Aorta (tissue), 5 donors: ENCODE measurements at regions not wholly inside any gene's neighbourhood (a gene's known extent, or its start where the extent isn't known, plus 50 kb on each side); places are given as distances from the start of the nearest gene placed in this dataset.

Source experiments
- ATAC-seq: fragments of 200-7000 bp; cut with Tn5 transposase; one replicate; pipeline ENCODE4 v1.9.1; 2022; ENCODE audit warnings: moderate library complexity; ENCODE audit not compliant: low FRiP score
- DNase-seq, 2 donors: peaks; one replicate each; pipeline ENCODE4 v3.0.0-alpha.2; 2020
- H3K27ac ChIP-seq, 2 donors: one replicate each; pipeline ENCODE4 v1.5.1; 2013; ENCODE audit warnings: low read length in 2 of 2, mild to moderate bottlenecking in 2 of 2, moderate library complexity in 2 of 2, control low read depth in 1 of 2, inconsistent platforms in 1 of 2, low read depth in 1 of 2
- H3K27me3 ChIP-seq, 2 donors: one replicate each; pipeline ENCODE4 v1.6.1; 2013; ENCODE audit warnings: control low read depth in 1 of 2, low read length in 1 of 2, mild to moderate bottlenecking in 1 of 2, moderate library complexity in 1 of 2; ENCODE audit not compliant: insufficient read depth in 2 of 2, control insufficient read depth in 1 of 2
- H3K36me3 ChIP-seq, 2 donors: one replicate each; pipeline ENCODE4 v1.6.1; 2013; ENCODE audit warnings: control low read depth in 1 of 2, low read length in 1 of 2, mild to moderate bottlenecking in 1 of 2; ENCODE audit not compliant: insufficient read depth in 2 of 2, control insufficient read depth in 1 of 2
- H3K4me1 ChIP-seq, 2 donors: one replicate each; pipeline ENCODE4 v1.6.1; 2013; ENCODE audit warnings: low read length in 2 of 2, control low read depth in 1 of 2, mild to moderate bottlenecking in 1 of 2, moderate library complexity in 1 of 2; ENCODE audit not compliant: insufficient read depth in 2 of 2, control insufficient read depth in 1 of 2
- H3K4me3 ChIP-seq, 2 donors: one replicate each; pipeline ENCODE4 v1.5.1; 2013; ENCODE audit warnings: low read length in 2 of 2, control low read depth in 1 of 2, mild to moderate bottlenecking in 1 of 2
- H3K9me3 ChIP-seq: one replicate; pipeline ENCODE4 v1.6.1; 2013; ENCODE audit warnings: mild to moderate bottlenecking, low read length; ENCODE audit not compliant: control insufficient read depth
- WGBS, 2 donors: extraction: QIAGEN DNeasy Blood & Tissue Kit; methylation state at CpG; one replicate each; pipeline ENCODE4 v1.1.7; 2013; 5-methylcytosine and 5-hydroxymethylcytosine counted together
- intact Hi-C, 2 donors: fragments of 100-400 bp; cut with DNase I; formaldehyde crosslinking; loops; one replicate each; pipeline versions ENCODE4 v1.14.2 to v1.15.0; 2022
- donor health status: healthy with polysubstance abuse.
- donor health status: Bipolar disorder and iron deficiency.
- donor health status: DM: no; HTN: no; CAD: no.
- donor health status: DM: no; HTN: no; CAD: no.
- donor health status: DM: yes; HTN: yes; CAD: no.

DNA sequence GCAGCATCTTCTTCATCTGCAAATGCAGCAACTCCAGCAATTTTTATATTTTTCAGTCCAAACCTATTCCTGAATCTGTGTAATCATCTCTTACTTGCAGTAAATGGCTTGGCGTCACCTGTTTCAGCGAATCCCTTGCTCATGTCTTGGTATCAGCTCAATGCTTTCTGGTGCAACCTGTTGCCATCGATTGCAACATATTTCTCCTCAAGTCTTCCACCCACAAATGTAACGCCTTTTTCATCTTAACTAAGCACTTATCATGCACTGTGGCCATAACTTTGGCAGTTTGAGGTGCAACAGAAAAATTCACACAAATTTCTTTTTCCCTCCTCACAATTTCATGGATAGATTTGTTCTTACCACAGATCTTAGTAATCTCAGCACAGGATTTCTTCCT, 168.3 kb downstream of the HERPUD2 start:
- DNase-seq: no peak
- Histone ChIP-seq H3K27ac (no peak overlapping the region), H3K36me3 (no peaks in the 10 kb centered on the region), H3K9me3 (no peaks in the 10 kb centered on the region), H3K4me3 (no peak overlapping the region), H3K27me3 (peaks cover 0 to 2% of the 10 kb centered on the region in 2 donors), H3K4me1 (no peaks in the 10 kb centered on the region)
- intact Hi-C loops: loop anchor here in 1 of 2 donors (10.0 kb wide), 1 partner anchor 702 kb away; no protein-coding TSS in a partner anchor
- WGBS, 2 donors: 67 to 75% methylated on average over 4 of the region's 4 CpGs
- ATAC-seq: no peak

DNA sequence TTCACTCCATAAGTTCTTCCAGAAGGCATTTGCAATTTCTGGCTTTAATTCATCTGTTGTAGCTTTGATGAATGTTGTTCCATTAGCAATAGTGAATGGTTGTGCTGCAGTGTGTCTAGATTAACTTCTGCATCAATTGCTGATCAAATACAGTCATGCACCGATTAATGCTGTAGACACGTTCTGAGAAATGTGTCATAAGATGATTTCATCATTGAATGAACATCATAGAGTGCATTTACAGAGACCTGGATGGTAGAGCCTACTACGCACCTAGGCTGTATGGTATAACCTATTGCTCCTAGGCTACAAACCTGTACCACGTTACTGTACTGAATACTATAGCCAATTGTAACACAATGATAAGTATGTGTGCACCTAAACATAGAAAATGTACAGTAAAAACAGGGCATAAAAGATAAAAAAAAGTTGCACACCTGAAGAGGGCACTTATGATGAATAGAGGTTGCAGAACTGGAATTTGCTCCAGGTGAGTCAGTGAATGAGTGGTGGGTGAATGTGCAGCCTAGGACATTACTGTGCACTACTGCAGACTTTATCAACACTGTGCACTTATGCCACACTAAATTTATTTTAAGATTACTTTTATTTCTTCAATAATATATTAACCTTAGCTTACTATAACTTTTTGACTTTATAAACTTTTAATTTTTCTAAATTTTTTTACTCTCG, 170.7 kb downstream of the HERPUD2 start:
- peaks cover 0 to 2% of the 10 kb centered on the region in 2 donors for H3K27me3 ChIP-seq
- 84% methylated on average over 5 of the region's 5 CpGs for WGBS, 2 donors
- no peaks in the 10 kb centered on the region for H3K4me1 ChIP-seq
- no peak for DNase-seq
- H3K9me3 ChIP-seq: no peaks in the 10 kb centered on the region
- no peak overlapping the region for H3K4me3 ChIP-seq
- H3K27ac ChIP-seq: no peak overlapping the region
- intact Hi-C loops: loop anchor here in 1 of 2 donors (10.0 kb wide), 1 partner anchor 699 kb away; no protein-coding TSS in a partner anchor
- ATAC-seq: no peak
- no peaks in the 10 kb centered on the region for H3K36me3 ChIP-seq

- H3K4me1 ChIP-seq: no peaks in the 10 kb centered on the region
- no peak for ATAC-seq
- DNase-seq: no peak
- no peak overlapping the region for H3K4me3 ChIP-seq
- H3K9me3 ChIP-seq: no peaks in the 10 kb centered on the region
- intact Hi-C loops: loop anchor here in 1 of 2 donors (10.0 kb wide), 1 partner anchor 698 kb away; no protein-coding TSS in a partner anchor
- 87 to 89% methylated on average over 7 of the region's 7 CpGs for WGBS, 2 donors
- no peak overlapping the region for H3K27ac ChIP-seq
- H3K27me3 ChIP-seq: peaks cover 0 to 2% of the 10 kb centered on the region in 2 donors
- no peaks in the 10 kb centered on the region for H3K36me3 ChIP-seq
Measured at GRCh38 chr7:35523292-35523691, 171.6 kb downstream of the HERPUD2 start.

DNA sequence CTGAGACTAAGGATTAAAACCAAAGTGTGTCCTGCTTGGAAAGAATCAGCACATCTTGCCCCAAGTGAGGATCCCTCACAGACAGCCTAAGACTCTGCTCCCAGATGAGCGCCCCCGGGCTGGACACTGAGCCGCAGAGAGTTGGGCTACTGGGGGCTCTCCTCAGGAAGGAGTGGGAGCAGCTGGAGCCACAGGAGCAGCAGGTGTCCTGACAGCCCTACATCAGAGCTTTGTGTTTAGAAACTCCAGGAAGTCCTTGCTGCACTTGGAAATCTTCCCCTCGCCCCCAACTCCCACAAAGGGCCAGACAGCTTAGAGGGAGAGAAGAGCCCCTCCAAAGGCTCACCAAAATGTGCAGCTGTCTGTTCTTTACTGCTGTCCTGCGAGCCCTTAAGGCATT, 172.2 kb downstream of the HERPUD2 start:
- Histone ChIP-seq H3K27me3 (peaks cover 0 to 2% of the 10 kb centered on the region in 2 donors), H3K36me3 (no peaks in the 10 kb centered on the region), H3K4me1 (no peaks in the 10 kb centered on the region), H3K4me3 (no peak overlapping the region), H3K9me3 (no peaks in the 10 kb centered on the region), H3K27ac (no peak overlapping the region)
- ATAC-seq (no peak), DNase-seq (no peak)
- intact Hi-C loops: loop anchor here in 1 of 2 donors (10.0 kb wide), 1 partner anchor 698 kb away; no protein-coding TSS in a partner anchor
- WGBS, 2 donors: 30 to 35% methylated on average over 5 of the region's 5 CpGs

DNA sequence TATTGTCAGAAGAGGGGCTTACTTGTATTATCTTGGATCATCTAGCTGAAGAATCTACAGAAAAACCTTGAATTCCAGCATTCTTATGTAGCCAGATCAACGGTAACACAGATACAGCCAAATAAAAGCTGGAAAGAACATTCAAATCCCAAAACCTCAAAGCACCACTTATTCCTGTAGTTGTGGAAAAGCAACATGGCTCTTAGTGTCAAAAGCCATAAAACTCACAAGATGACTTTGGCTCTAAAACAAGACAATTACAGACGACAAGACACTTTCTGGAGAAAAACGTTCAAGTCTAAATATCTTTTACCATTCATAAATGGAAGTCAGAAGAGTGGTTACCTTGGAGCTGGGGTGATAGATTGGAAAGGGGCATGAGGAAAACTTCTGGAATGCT, 173.0 kb downstream of the HERPUD2 start:
- H3K9me3 ChIP-seq: no peaks in the 10 kb centered on the region
- H3K27me3 ChIP-seq: peaks cover 0 to 2% of the 10 kb centered on the region in 2 donors
- 16 to 33% methylated on average over 3 of the region's 3 CpGs for WGBS, 2 donors
- H3K4me3 ChIP-seq: no peak overlapping the region
- no peaks in the 10 kb centered on the region for H3K4me1 ChIP-seq
- intact Hi-C loops: loop anchor here in 1 of 2 donors (10.0 kb wide), 1 partner anchor 697 kb away; no protein-coding TSS in a partner anchor
- no peaks in the 10 kb centered on the region for H3K36me3 ChIP-seq
- DNase-seq: no peak
- H3K27ac ChIP-seq: no peak overlapping the region
- ATAC-seq: no peak

DNA sequence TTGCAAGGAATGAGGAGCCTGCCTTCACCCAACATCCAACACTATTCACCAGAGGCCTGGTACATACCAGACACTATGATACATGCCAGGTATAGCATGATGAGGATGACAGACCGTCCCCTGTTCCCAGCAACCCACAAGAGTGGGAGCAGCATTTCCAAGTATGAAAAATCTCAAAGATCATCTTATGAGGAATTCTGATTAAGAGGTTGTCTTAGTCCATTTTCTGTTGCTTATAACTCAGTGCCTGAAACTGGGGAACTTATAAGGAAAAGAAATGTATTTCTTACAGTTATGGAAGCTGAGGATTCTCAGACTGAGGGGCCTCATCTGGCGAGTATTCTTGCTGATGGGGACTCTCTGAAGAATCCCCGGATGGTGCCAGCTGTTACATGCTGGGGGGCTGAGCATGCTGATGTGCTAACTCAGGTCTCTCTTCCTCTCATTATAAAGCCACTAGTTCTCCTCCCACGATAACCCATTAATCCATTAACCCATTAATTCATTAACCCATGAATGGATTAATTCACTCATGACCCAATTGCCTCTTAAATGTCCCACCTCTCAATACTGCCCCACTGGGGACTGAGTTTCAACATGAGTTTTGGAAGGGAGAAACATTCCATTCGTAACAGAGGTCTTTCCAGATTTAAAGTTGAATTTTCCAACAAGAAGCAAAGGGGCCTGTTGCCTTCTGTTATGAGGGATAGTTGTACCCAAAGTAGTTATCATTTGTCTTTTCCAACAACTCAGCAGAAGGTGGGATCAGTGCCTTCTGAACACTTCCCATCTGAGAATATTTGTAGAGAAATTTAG, 173.9 kb downstream of the HERPUD2 start:
- intact Hi-C loops: loop anchor here in 1 of 2 donors (10.0 kb wide), 1 partner anchor 696 kb away; no protein-coding TSS in a partner anchor
- no peaks in the 10 kb centered on the region for H3K9me3 ChIP-seq
- H3K27ac ChIP-seq: no peak overlapping the region

DNA sequence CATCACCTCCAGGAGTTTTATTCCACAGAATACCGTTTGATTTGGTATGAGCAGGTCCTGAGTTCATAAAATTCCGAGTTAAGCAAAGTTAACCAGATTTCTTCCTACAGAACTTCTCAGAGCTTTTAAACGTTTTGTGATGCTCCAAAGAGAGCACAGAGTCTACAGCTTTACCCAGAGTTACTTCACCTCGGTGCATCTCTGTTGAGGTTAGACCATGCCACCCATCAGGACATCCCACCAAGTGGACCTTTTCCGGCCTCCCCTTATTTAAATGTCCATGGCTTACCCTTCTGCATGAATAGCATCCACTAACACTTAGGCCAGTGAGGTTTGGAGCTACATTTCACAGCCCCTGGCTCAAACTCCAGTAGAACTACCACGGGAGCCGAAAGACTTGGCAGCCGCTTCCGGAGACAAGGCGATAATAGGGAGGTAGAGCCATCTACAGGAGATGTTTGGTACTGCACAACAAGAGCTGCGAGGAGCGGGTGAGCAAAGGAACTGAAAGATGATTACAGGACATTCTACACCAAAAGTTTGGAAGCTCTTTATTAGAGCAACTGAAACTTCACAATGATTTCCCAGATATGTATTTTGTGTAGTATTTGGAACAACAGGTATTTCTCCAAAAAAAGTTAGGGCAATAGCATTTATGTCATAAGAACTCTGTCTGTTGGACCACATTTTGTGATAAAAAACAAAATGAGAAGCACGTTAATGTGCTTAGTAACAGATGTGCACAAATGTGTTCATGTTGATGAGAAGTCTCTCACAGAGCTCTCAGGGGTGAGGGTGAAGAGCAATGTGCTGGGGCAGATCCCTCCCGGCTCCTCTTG, 174.7 kb downstream of the HERPUD2 start:
- Histone ChIP-seq H3K27ac (no peak overlapping the region), H3K4me1 (no peaks in the 10 kb centered on the region), H3K36me3 (no peaks in the 10 kb centered on the region), H3K4me3 (no peak overlapping the region), H3K27me3 (peaks cover 0 to under 1% of the 10 kb centered on the region in 2 donors), H3K9me3 (no peaks in the 10 kb centered on the region)
- ATAC-seq: peak; percentile 89
- intact Hi-C loops: loop anchor here in 1 of 2 donors (10.0 kb wide), 1 partner anchor 695 kb away; no protein-coding TSS in a partner anchor
- WGBS, 2 donors: 30 to 33% methylated on average over 14 of the region's 14 CpGs
- DNase-seq: peak in 1 of 2 donors; percentile 69

More for the DNA sequence above, 173.9 kb downstream of the HERPUD2 start:
- Histone ChIP-seq H3K27me3 (peaks cover 0 to 2% of the 10 kb centered on the region in 2 donors), H3K4me3 (no peak overlapping the region), H3K4me1 (no peaks in the 10 kb centered on the region), H3K36me3 (no peaks in the 10 kb centered on the region)
- ATAC-seq (no peak), DNase-seq (no peak)
- WGBS, 2 donors: 48 to 59% methylated on average over 5 of the region's 5 CpGs

DNA sequence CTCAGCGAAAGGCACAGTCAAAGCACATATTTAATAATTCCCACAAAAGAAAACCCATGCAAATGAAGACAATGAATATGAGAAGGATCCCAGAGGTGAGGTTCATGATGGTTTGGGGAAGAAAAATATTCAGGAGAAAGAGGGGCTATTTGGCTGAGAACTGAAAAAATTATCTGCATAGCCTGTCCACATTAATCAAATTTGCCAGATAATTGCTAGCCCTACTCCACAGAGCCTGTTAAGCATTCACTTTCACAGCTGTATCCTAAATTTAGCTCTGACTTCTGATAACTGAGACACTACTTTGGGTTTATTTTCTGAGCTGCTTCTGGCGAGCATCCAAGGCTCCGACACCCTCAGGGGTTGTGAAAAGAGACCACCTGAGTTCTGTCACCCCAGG, 176.2 kb downstream of the HERPUD2 start:
- H3K27me3 ChIP-seq: no peaks in the 10 kb centered on the region
- WGBS, 2 donors: 33 to 34% methylated on average over 3 of the region's 3 CpGs
- intact Hi-C loops: no loop called here
- no peaks in the 10 kb centered on the region for H3K36me3 ChIP-seq
- H3K4me1 ChIP-seq: no peaks in the 10 kb centered on the region
- ATAC-seq (no peak), DNase-seq (no peak)
- no peak overlapping the region for H3K27ac ChIP-seq
- H3K4me3 ChIP-seq: no peak overlapping the region
- no peaks in the 10 kb centered on the region for H3K9me3 ChIP-seq
